Fibroblast of pulmonary artery (primary cell): ENCODE measurements at regions not wholly inside any gene's neighbourhood (a gene's known extent, or its start where the extent isn't known, plus 50 kb on each side); places are given as distances from the start of the nearest gene placed in this dataset.

Source experiments
- DNase-seq: peaks from one replicate; pipeline ENCODE4 v3.0.0-alpha.2; 2010; ENCODE audit warnings: low read depth
- H3K4me3 ChIP-seq: replicated peaks from 2 replicates; pipeline ENCODE4 v1.5.1; 2011; ENCODE audit warnings: low read depth, mild to moderate bottlenecking, control low read depth, low read length, moderate library complexity
- TF ChIP-seq, protein P1 (sequence below): IDR thresholded peaks from 2 replicates; pipeline ENCODE4 v1.5.1; 2011; ENCODE audit warnings: mild to moderate bottlenecking, control low read depth, low read length, inconsistent platforms; ENCODE audit errors: missing control alignments

DNA sequence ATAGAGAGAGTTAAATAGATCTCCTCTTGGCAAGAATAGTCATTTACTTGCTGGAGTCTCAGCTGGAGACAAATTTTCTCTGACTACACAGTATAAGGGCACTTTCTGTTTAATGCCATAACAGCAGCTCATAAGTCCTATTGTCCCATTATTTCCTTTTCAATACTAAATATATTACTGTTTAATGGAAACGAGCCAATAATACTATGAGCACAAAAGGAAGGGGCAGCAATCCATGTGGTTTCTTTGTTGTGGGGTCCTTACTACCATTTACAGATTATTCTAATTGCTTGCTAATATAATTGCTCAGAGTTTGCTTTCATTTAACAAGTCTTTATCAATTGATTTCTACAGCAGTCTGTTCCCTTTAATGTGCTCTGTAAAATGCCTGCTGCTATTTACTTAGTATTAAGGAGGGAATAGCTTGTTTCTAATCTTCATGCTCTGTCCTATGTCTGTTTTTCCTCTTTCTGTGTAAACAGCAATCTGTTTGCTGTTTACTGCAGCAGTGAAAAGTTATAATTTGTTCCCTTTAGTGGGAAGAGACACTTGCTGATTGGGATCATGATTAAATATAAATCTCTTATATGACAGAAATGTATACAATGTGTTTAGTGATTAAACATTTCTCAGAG lies 296.2 kb upstream of the SMIM30 start:
- TF ChIP-seq, protein P1, sequence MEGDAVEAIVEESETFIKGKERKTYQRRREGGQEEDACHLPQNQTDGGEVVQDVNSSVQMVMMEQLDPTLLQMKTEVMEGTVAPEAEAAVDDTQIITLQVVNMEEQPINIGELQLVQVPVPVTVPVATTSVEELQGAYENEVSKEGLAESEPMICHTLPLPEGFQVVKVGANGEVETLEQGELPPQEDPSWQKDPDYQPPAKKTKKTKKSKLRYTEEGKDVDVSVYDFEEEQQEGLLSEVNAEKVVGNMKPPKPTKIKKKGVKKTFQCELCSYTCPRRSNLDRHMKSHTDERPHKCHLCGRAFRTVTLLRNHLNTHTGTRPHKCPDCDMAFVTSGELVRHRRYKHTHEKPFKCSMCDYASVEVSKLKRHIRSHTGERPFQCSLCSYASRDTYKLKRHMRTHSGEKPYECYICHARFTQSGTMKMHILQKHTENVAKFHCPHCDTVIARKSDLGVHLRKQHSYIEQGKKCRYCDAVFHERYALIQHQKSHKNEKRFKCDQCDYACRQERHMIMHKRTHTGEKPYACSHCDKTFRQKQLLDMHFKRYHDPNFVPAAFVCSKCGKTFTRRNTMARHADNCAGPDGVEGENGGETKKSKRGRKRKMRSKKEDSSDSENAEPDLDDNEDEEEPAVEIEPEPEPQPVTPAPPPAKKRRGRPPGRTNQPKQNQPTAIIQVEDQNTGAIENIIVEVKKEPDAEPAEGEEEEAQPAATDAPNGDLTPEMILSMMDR: no peak
- H3K4me3 ChIP-seq: no peak overlapping the region
- DNase-seq: no peak

DNA sequence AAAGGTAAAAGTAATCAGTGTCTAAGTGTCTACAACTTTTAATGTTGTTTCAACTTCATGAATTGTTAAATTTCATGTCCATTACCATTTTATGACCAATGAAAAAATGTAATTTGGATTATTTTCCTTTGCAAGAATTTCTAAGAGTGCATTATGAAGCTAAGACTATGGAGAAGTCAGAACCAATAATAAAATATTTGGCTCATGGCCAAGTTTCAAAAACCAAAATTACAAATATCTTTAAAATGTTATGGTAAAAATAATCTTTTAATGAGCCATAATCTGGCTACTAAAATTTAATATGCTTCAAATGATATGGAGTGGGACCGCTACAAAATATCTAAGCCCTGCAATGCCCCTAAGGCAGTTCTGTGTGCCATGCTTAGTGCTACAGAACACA lies 294.1 kb upstream of the SMIM30 start:
- TF ChIP-seq, protein P1: no peak
- no peak for DNase-seq
- H3K4me3 ChIP-seq: no peak overlapping the region

DNA sequence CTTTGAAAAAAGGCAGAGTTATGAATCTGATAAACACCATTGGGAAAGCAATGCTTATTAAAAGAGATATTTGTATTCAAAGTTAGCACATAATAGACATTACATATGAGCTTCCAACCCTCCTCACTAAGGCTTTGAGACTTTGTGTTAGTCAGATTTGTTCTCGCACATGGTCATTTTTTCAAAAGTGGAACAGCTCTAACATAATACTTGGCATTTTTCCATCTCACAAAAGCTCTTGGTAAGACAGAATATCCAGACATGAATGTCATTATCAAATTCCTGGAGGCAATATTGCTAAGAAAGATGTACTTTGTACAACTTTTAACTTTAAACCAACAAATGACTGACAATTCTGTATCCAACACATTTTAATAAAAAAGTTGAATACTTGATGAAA lies 292.4 kb upstream of the SMIM30 start:
- H3K4me3 ChIP-seq: no peak overlapping the region
- no peak for DNase-seq
- TF ChIP-seq, protein P1: no peak

DNA sequence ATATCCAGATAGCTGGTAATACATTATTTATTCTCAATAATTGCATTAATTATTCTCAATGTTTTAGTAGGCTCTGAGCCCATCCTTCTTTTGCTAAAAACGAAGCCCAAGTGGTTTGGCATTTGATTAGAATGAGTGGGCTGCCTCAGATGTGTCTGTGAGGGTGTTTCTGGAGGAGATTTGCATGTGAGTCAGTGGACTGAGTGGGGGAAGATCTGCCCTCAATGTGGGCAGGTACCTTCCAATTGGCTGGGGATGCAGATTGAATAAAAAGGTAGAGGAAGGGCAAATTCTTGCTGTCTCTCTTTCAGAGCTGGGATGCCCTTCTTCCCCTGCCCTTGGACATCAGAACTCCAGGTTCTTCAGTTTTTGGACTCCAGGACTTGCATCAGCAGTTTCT lies 290.6 kb upstream of the SMIM30 start:
- no peak for DNase-seq
- TF ChIP-seq, protein P1: no peak
- H3K4me3 ChIP-seq: no peak overlapping the region

DNA sequence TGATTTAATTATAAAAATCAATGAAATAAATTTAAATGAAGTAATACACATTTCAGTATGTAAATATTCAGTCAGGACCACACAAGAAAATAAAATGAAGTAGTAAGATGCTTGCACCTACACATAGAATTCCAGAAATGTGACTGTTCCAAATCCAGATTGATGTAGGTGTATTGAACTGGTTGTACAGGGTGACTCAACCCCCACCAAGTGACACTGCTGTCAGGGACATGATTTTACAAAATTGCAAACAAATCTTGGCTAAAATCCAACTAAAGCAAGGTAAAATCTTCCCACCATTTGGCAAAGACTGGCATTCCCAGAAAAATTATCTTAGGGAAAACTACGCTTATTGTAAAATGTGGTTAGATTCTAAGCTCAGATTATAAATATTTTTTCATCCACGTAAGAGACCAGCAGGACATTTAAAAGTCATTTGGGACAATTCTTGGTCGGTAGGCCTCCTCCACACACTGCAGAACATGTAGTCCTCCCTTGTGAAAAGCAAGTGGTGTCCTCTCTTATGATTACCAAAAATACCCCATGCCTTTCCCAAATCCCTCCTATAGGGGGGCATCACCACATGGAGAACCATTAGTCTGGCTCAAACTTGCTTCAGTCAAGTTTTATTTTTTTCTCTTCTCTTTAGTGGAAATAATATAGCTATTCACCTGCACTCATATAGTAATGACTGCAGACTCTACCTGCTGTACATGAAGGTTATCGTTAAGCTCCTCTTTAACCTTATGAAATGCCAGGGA lies 287.1 kb upstream of the SMIM30 start:
- TF ChIP-seq, protein P1: no peak
- no peak overlapping the region for H3K4me3 ChIP-seq
- DNase-seq: no peak

DNA sequence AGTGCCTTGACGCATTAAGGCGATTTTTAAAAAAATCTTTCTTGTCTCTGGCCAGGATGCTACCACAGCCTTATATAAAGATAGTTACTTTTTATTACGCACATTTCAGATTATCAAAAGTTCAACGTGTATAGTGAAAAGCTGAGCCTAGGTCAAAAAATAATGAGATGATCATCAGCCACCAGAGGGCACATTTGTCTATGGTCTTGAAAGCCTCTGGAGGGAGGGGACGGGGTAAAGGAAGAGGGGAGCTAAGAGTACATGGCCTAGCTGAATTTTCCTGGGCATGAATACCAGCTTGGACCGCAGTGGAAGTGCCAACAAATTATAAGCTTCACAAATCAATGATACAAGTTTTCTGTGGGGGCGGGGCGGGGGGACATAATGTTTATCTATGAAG lies 285.9 kb upstream of the SMIM30 start:
- no peak for DNase-seq
- no peak overlapping the region for H3K4me3 ChIP-seq
- TF ChIP-seq, protein P1: no peak
